Loucy (cell line): ENCODE measurements at regions not wholly inside any gene's neighbourhood (a gene's known extent, or its start where the extent isn't known, plus 50 kb on each side); places are given as distances from the start of the nearest gene placed in this dataset.

ENCODE experiments used
- H2AFZ ChIP-seq: fragments of 200-600 bp; sonication (generic); 2 replicates; pipeline ENCODE4 v1.6.0; 2016; ENCODE audit warnings: antibody characterized with exemption, mild to moderate bottlenecking, low read length, moderate library complexity
- H3F3A ChIP-seq: fragments of 200-600 bp; 2 replicates; pipeline ENCODE4 v1.6.0; 2016; ENCODE audit warnings: antibody characterized with exemption, low read depth, mild to moderate bottlenecking
- H3K27me3 ChIP-seq: fragments of 200-600 bp; sonication (generic); 2 replicates; pipeline ENCODE4 v1.6.1; 2014; ENCODE audit warnings: low read length, mild to moderate bottlenecking; ENCODE audit not compliant: insufficient read depth, poor library complexity, severe bottlenecking
- H3K36me3 ChIP-seq: fragments of 200-600 bp; sonication (generic); 2 replicates; pipeline ENCODE4 v1.6.1; 2016; ENCODE audit warnings: low read length; ENCODE audit not compliant: insufficient read depth
- H3K4me1 ChIP-seq: fragments of 200-600 bp; sonication (generic); 2 replicates; pipeline ENCODE4 v1.5.1; 2014; ENCODE audit warnings: low read length, mild to moderate bottlenecking; ENCODE audit not compliant: insufficient read depth, poor library complexity, severe bottlenecking
- H3K4me2 ChIP-seq: fragments of 200-600 bp; sonication (generic); 2 replicates; pipeline ENCODE4 v1.6.0; 2014; ENCODE audit warnings: antibody characterized with exemption, low read length, low read depth, mild to moderate bottlenecking; ENCODE audit not compliant: poor library complexity, severe bottlenecking
- H3K4me3 ChIP-seq: fragments of 200-600 bp; sonication (generic); 2 replicates; pipeline ENCODE4 v1.5.1; 2014; ENCODE audit warnings: low read length, mild to moderate bottlenecking, mixed read lengths; ENCODE audit not compliant: poor library complexity, severe bottlenecking
- H3K79me2 ChIP-seq: fragments of 200-600 bp; sonication (generic); 2 replicates; pipeline ENCODE4 v1.6.1; 2014; ENCODE audit warnings: low read length; ENCODE audit not compliant: insufficient read depth
- H3K9ac ChIP-seq: fragments of 200-600 bp; sonication (generic); 2 replicates; pipeline ENCODE4 v1.6.0; 2014; ENCODE audit warnings: mild to moderate bottlenecking, low read depth, low read length, moderate library complexity; ENCODE audit not compliant: poor library complexity, severe bottlenecking
- H3K9me2 ChIP-seq: fragments of 200-600 bp; sonication (generic); replicated peaks from 2 replicates; pipeline ENCODE4 v1.6.1; 2016; ENCODE audit warnings: low read depth, low read length, mixed read lengths
- H3K9me3 ChIP-seq: fragments of 200-600 bp; sonication (generic); 2 replicates; pipeline ENCODE4 v1.6.1; 2014; ENCODE audit warnings: mild to moderate bottlenecking, antibody characterized with exemption, low read length, low read depth; ENCODE audit not compliant: insufficient read depth
- H4K20me1 ChIP-seq: fragments of 200-600 bp; sonication (generic); 2 replicates; pipeline ENCODE4 v1.6.0; 2014; ENCODE audit warnings: antibody characterized with exemption, low read length, mild to moderate bottlenecking; ENCODE audit not compliant: insufficient read depth, poor library complexity, severe bottlenecking
- EZH2phosphoT487 ChIP-seq: fragments of 200-600 bp; IDR thresholded peaks from 2 replicates; pipeline ENCODE4 v1.6.1; 2018; ENCODE audit warnings: antibody characterized with exemption, mild to moderate bottlenecking, moderate library complexity, borderline replicate concordance
- TF ChIP-seq, protein P1 (sequence below): fragments of 200-600 bp; sonication (generic); conservative IDR thresholded peaks from 2 replicates; pipeline ENCODE4 v1.5.1; 2014; ENCODE audit warnings: mild to moderate bottlenecking, antibody characterized with exemption, low read length

DNA sequence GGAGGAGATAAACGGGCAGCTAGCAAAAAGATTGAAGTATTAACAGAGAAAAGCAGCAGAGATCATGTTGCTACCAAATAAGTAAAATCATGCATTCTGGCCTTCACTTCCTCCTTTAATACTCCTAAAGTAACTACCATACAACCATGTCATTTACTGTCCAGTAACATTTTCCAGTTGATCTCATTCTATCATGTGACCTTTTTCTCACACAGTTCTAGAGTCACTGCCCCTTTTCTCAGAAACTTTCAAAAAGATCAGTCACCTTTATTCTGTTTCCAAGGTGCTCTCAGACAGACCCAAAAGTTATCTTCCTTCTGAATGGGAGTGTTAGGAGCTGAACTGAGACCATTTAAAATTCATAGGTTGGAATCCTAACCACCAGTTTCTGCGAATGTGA lies 984.4 kb downstream of the FAM181B start:
- Histone ChIP-seq H3K27me3 (no peaks in the 10 kb centered on the region), H3K4me2 (no peak overlapping the region), H3K36me3 (no peaks in the 10 kb centered on the region), H3K4me3 (no peak overlapping the region), H2AFZ (no peak overlapping the region), H3K9me3 (no peaks in the 10 kb centered on the region), H3K9me2 (no peaks in the 10 kb centered on the region), H4K20me1 (no peaks in the 10 kb centered on the region), H3K4me1 (no peaks in the 10 kb centered on the region), H3K79me2 (no peaks in the 10 kb centered on the region), H3K9ac (no peak overlapping the region), H3F3A (no peaks in the 10 kb centered on the region)
- TF ChIP-seq, protein P1, sequence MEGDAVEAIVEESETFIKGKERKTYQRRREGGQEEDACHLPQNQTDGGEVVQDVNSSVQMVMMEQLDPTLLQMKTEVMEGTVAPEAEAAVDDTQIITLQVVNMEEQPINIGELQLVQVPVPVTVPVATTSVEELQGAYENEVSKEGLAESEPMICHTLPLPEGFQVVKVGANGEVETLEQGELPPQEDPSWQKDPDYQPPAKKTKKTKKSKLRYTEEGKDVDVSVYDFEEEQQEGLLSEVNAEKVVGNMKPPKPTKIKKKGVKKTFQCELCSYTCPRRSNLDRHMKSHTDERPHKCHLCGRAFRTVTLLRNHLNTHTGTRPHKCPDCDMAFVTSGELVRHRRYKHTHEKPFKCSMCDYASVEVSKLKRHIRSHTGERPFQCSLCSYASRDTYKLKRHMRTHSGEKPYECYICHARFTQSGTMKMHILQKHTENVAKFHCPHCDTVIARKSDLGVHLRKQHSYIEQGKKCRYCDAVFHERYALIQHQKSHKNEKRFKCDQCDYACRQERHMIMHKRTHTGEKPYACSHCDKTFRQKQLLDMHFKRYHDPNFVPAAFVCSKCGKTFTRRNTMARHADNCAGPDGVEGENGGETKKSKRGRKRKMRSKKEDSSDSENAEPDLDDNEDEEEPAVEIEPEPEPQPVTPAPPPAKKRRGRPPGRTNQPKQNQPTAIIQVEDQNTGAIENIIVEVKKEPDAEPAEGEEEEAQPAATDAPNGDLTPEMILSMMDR: no peak
- no peak for TF ChIP-seq EZH2phosphoT487

DNA sequence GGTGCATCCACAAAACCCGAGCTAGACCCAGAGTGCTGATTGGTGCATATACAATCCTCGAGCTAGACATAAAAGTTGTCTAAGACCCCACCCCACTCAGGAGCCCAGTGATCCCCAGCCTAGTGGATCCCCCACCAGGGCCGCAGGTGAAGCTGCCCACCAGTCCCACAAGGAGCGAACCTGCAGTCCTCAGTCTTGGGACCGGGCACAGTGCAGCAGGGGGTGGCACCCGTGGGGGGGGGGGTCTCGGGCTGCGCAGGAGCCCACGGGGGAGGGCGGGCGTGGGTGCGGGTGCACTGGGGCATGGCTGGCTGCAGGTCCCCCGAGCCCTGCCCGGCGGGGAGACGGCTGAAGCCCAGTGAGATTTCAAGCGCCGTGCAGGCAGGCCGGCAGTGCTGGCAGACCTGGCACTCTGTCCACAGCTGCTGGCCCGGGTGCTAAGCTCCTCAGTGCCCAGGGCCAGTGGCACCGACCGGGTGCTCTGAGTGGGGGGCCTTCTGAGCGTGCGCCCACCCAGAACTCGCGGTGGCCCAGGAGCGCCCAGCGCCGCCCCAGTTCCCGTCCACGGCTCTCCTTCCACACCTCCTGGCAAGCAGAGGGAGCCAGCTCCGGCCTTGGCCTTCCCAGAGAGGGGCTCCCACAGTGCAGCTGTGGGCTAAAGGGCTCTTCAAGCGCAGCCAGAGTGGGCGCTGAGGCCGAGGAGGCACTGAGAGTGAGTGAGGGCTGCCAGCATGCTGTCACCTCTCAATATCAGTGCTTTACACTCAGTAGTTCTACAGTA lies 989.1 kb downstream of the FAM181B start:
- Histone ChIP-seq H3K4me3 (no peak overlapping the region), H3K9me2 (no peaks in the 10 kb centered on the region), H3K4me1 (no peaks in the 10 kb centered on the region), H3K27me3 (no peaks in the 10 kb centered on the region), H3F3A (no peaks in the 10 kb centered on the region), H2AFZ (no peak overlapping the region), H3K9ac (no peak overlapping the region), H4K20me1 (no peaks in the 10 kb centered on the region), H3K4me2 (no peak overlapping the region), H3K79me2 (no peaks in the 10 kb centered on the region), H3K36me3 (no peaks in the 10 kb centered on the region), H3K9me3 (no peaks in the 10 kb centered on the region)
- TF ChIP-seq, protein P1: no peak
- TF ChIP-seq EZH2phosphoT487: no peak

DNA sequence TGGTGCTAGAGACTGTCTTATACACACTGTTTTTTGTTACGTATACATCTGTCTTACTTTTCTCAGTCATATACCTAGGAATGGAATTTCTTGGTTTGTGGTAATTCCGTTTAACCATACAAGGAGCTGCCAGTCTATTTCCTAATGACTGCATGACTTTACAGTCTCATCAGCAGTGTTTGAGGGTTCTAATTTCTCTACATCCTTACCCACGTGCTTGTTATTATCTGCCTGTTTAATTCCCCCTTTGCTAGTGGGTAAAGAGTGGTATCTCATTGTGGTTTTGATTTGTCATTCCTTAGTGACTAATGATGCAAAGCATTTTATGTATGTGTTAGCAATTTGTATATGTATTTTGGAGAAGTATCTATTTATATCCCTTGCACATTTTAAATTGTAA lies 1008.0 kb downstream of the FAM181B start:
- Histone ChIP-seq H3K36me3 (no peaks in the 10 kb centered on the region), H3F3A (no peaks in the 10 kb centered on the region), H3K9ac (no peak overlapping the region), H2AFZ (no peak overlapping the region), H3K4me1 (no peaks in the 10 kb centered on the region), H3K4me2 (no peak overlapping the region), H3K4me3 (no peak overlapping the region), H3K9me2 (no peaks in the 10 kb centered on the region), H4K20me1 (no peaks in the 10 kb centered on the region), H3K9me3 (no peaks in the 10 kb centered on the region), H3K27me3 (no peaks in the 10 kb centered on the region), H3K79me2 (no peaks in the 10 kb centered on the region)
- no peak for TF ChIP-seq EZH2phosphoT487
- TF ChIP-seq, protein P1: no peak
